HCT116 (cell line): ENCODE measurements at regions not wholly inside any gene's neighbourhood (a gene's known extent, or its start where the extent isn't known, plus 50 kb on each side); places are given as distances from the start of the nearest gene placed in this dataset.
"Not testable (repeated sequence)": the region's sequence is repeated elsewhere in the genome, so short reads cannot be mapped to it uniquely, and the experiment has no call there.

Source experiments
- ATAC-seq: fragments of 200-7000 bp; cut with Tn5 transposase; 2 replicates; pipeline ENCODE4 v1.9.1; 2020; ENCODE audit warnings: mild to moderate bottlenecking, moderate library complexity
- BruUV-seq: library from RNA; stranded (reverse); fragments of 400-500 nt; replicated peaks from 2 replicates; lab custom pipeline; 2021; lab: Mats Ljungman, UMichigan
- CTCF ChIA-PET: fragments of 300-600 bp; sonication (Branson Sonifier 250); formaldehyde crosslinking; loops from one replicate; lab custom pipeline; 2021; ENCODE audit warnings: antibody characterized with exemption; lab: Charles Lee
- POLR2A ChIA-PET: fragments of 300-600, 350-600 bp; sonication (Branson Sonifier 250); formaldehyde crosslinking; loops from one replicate; lab custom pipeline; 2021; ENCODE audit warnings: antibody characterized with exemption; lab: Charles Lee
- RAD21 ChIA-PET, 2 experiments: fragments of 300-600 bp; sonication (Branson Sonifier 250); formaldehyde crosslinking; loops; one replicate each; lab custom pipeline; 2023; ENCODE audit warnings: low total read pairs in 2 of 2; ENCODE audit not compliant: uncharacterized antibody in 2 of 2, unreplicated experiment in 2 of 2, low non-redundant PET in 1 of 2; lab: Charles Lee
- DNase-seq: peaks from one replicate; pipeline ENCODE4 v3.0.0-alpha.2; 2010; ENCODE audit warnings: low read depth, low spot score
- H2AFZ ChIP-seq: fragments of 200-600 bp; shearing (Covaris generic), sonication (generic); 2 replicates; pipeline ENCODE4 v1.6.1; 2017; ENCODE audit warnings: low read depth, mixed run types, mixed read lengths, antibody characterized with exemption, low read length; ENCODE audit not compliant: poor library complexity, severe bottlenecking
- H3K27ac ChIP-seq: 2 replicates; pipeline ENCODE4 v1.5.1; 2012; ENCODE audit warnings: low read depth, low read length
- H3K27me3 ChIP-seq: fragments of 200-600 bp; sonication (generic); 2 replicates; pipeline ENCODE4 v1.6.1; 2016; ENCODE audit warnings: mixed run types, low read length, mixed read lengths; ENCODE audit not compliant: insufficient read depth
- H3K36me3 ChIP-seq, 2 experiments: fragments of 200-500 bp in 1 of 2; fragments of 200-600 bp in 1 of 2; sonication (Bioruptor generic) in 1 of 2; sonication (generic) in 1 of 2; 2 replicates each; pipeline versions ENCODE4 v1.5.1 to v1.6.1; 2014 to 2016; ENCODE audit warnings: low read length in 2 of 2, inconsistent platforms in 1 of 2, mixed read lengths in 1 of 2, mixed run types in 1 of 2; ENCODE audit not compliant: insufficient read depth in 2 of 2, control insufficient read depth in 1 of 2
- H3K4me1 ChIP-seq, 2 experiments: fragments of 200-600 bp in 1 of 2; sonication (generic) in 1 of 2; 2 replicates each; pipeline versions ENCODE4 v1.5.1 to v1.6.1; 2012 to 2017; ENCODE audit warnings: low read length in 2 of 2, inconsistent platforms in 1 of 2, mild to moderate bottlenecking in 1 of 2, mixed read lengths in 1 of 2, mixed run types in 1 of 2, moderate library complexity in 1 of 2; ENCODE audit not compliant: insufficient read depth in 2 of 2, control insufficient read depth in 1 of 2
- H3K4me2 ChIP-seq: fragments of 200-600 bp; sonication (generic); 2 replicates; pipeline ENCODE4 v1.6.1; 2017; ENCODE audit warnings: mixed run types, low read length, mixed read lengths
- H3K4me3 ChIP-seq, 2 experiments: fragments of 200-600 bp in 1 of 2; sonication (generic) in 1 of 2; replicated peaks in 1 of 2; 2 replicates each; pipeline ENCODE4 v1.5.1; 2011 to 2016; ENCODE audit warnings: low read length in 2 of 2, control low read depth in 1 of 2, low read depth in 1 of 2, mild to moderate bottlenecking in 1 of 2, mixed read lengths in 1 of 2, mixed run types in 1 of 2
- H3K79me2 ChIP-seq: fragments of 200-600 bp; sonication (generic); 2 replicates; pipeline ENCODE4 v1.6.1; 2017; ENCODE audit warnings: mild to moderate bottlenecking, mixed run types, low read length, moderate library complexity, mixed read lengths; ENCODE audit not compliant: insufficient read depth
- H3K9ac ChIP-seq: fragments of 200-600 bp; sonication (generic); 2 replicates; pipeline ENCODE4 v1.6.1; 2016; ENCODE audit warnings: low read length, mixed read lengths
- H3K9me2 ChIP-seq: fragments of 200-600 bp; sonication (generic), shearing (Covaris generic); 2 replicates; pipeline ENCODE4 v1.6.1; 2017; ENCODE audit warnings: mixed run types, mild to moderate bottlenecking, moderate library complexity; ENCODE audit not compliant: insufficient read depth
- H3K9me3 ChIP-seq, 2 experiments: fragments of 200-500 bp in 1 of 2; fragments of 200-600 bp in 1 of 2; sonication (Bioruptor generic) in 1 of 2; sonication (generic) in 1 of 2; 2 replicates each; pipeline ENCODE4 v1.6.1; 2014 to 2017; ENCODE audit warnings: low read length in 2 of 2, mixed read lengths in 2 of 2, inconsistent platforms in 1 of 2, low read depth in 1 of 2, mild to moderate bottlenecking in 1 of 2, mixed run types in 1 of 2, moderate library complexity in 1 of 2; ENCODE audit not compliant: control insufficient read depth in 1 of 2, insufficient read depth in 1 of 2
- H4K20me1 ChIP-seq: fragments of 200-600 bp; sonication (generic), shearing (Covaris generic); 2 replicates; pipeline ENCODE4 v1.6.1; 2017; ENCODE audit warnings: mixed run types, mild to moderate bottlenecking, moderate library complexity; ENCODE audit not compliant: insufficient read depth
- CBX3 ChIP-seq: IDR thresholded peaks from 2 replicates; pipeline ENCODE4 v1.6.1; 2012; ENCODE audit warnings: low read depth
- EGR1 ChIP-seq: IDR thresholded peaks from 2 replicates; pipeline ENCODE4 v1.6.1; 2012; ENCODE audit warnings: low read depth
- ELF1 ChIP-seq: IDR thresholded peaks from 2 replicates; pipeline ENCODE4 v1.6.1; 2012; ENCODE audit warnings: low read depth, borderline replicate concordance
- EZH2 ChIP-seq: fragments of 200-600 bp; sonication (generic); IDR thresholded peaks from 2 replicates; pipeline ENCODE4 v1.6.1; 2017; ENCODE audit warnings: antibody characterized with exemption, mixed run types
- EZH2phosphoT487 ChIP-seq: fragments of 200-600 bp; IDR thresholded peaks from 2 replicates; pipeline ENCODE4 v1.6.1; 2018; ENCODE audit warnings: antibody characterized with exemption, borderline replicate concordance
- FOSL1 ChIP-seq: IDR thresholded peaks from 2 replicates; pipeline ENCODE4 v1.6.1; 2012; ENCODE audit warnings: low read depth
- JUND ChIP-seq: IDR thresholded peaks from 2 replicates; pipeline ENCODE4 v1.6.1; 2012
- POLR2A ChIP-seq: IDR thresholded peaks from 2 replicates; pipeline ENCODE4 v1.7.0; 2011; ENCODE audit warnings: borderline replicate concordance; ENCODE audit not compliant: insufficient read depth, insufficient read length; ENCODE audit errors: extremely low read depth
- POLR2AphosphoS5 ChIP-seq: IDR thresholded peaks from 2 replicates; pipeline ENCODE4 v1.6.1; 2011; ENCODE audit warnings: mild to moderate bottlenecking, low read depth, low read length, moderate library complexity
- RAD21 ChIP-seq: IDR thresholded peaks from 2 replicates; pipeline ENCODE4 v1.6.1; 2012; ENCODE audit warnings: low read depth, mild to moderate bottlenecking
- SIN3A ChIP-seq: IDR thresholded peaks from 2 replicates; pipeline ENCODE4 v1.6.1; 2012; ENCODE audit warnings: low read depth
- SP1 ChIP-seq: IDR thresholded peaks from 2 replicates; pipeline ENCODE4 v1.6.1; 2012; ENCODE audit warnings: low read depth
- SRF ChIP-seq: IDR thresholded peaks from 2 replicates; pipeline ENCODE4 v1.6.1; 2012; ENCODE audit warnings: low read depth
- YY1 ChIP-seq: IDR thresholded peaks from 2 replicates; pipeline ENCODE4 v1.6.1; 2011; ENCODE audit warnings: low read length, low read depth, moderate library complexity, mild to moderate bottlenecking; ENCODE audit not compliant: insufficient replicate concordance; ENCODE audit errors: extremely low read depth
- ZFX ChIP-seq: fragments of 450-650 bp; IDR thresholded peaks from 2 replicates; pipeline ENCODE4 v1.6.1; 2017
- ZNF274 ChIP-seq: fragments of 200-500 bp; sonication (Bioruptor generic); IDR thresholded peaks from 2 replicates; pipeline ENCODE4 v1.6.1; 2014; ENCODE audit warnings: mild to moderate bottlenecking, low read depth, low read length, inconsistent platforms
- intact Hi-C: fragments of 100-400 bp; cut with micrococcal nuclease; formaldehyde crosslinking; loops from 2 replicates; pipeline ENCODE4 v1.10.0; 2022
- TF ChIP-seq, protein P1 (sequence below), 3 experiments: fragments of 200-600 bp in 1 of 3; sonication (generic) in 1 of 3; IDR thresholded peaks in 2 of 3; conservative IDR thresholded peaks in 1 of 3; 2 replicates each; pipeline ENCODE4 v1.5.1; 2012 to 2017; ENCODE audit warnings: low read depth in 2 of 3, low read length in 2 of 3, antibody characterized with exemption in 1 of 3, borderline replicate concordance in 1 of 3, control low read depth in 1 of 3, mild to moderate bottlenecking in 1 of 3, mixed read lengths in 1 of 3, mixed run types in 1 of 3, moderate library complexity in 1 of 3; ENCODE audit not compliant: insufficient read depth in 1 of 3
- TF ChIP-seq, protein P2 (sequence below): IDR thresholded peaks from 2 replicates; pipeline ENCODE4 v1.6.1; 2012
- TF ChIP-seq, protein P3 (sequence below): IDR thresholded peaks from 2 replicates; pipeline ENCODE4 v1.6.1; 2012
- TF ChIP-seq, protein P4 (sequence below): IDR thresholded peaks from 2 replicates; pipeline ENCODE4 v1.6.1; 2011; ENCODE audit warnings: mild to moderate bottlenecking, low read length, moderate library complexity; ENCODE audit not compliant: insufficient replicate concordance; ENCODE audit errors: extremely low read depth

DNA sequence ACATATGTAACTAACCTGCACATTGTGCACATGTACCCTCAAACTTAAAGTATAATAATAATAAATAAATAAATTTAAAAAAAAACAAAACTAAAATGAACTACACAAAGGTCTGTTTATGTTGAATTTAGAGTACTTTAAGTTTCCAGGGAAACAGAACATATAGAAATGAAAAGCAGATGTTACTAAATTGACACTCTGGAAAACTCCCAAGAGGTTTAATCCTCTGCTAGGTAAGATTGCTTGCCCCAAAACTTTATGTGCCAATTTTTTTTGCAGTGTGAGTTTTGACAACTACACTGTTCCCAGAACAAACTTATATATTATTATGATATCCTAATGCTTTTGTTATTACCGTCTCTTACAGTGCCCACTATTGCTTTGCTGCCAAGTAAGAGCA is 134.3 kb upstream of the MRPS30 start:
- CTCF ChIA-PET = no interaction called here
- no peak for ATAC-seq
- BruUV-seq = no TSS peak
- Histone ChIP-seq H3K27ac (no peak overlapping the region), H3K36me3 (no peaks in the 10 kb centered on the region), H3K27me3 (no peaks in the 10 kb centered on the region), H3K4me3 (no peak overlapping the region), H3K9me3 (no peaks in the 10 kb centered on the region), H3K4me1 (no peaks in the 10 kb centered on the region), H4K20me1 (no peaks in the 10 kb centered on the region), H3K9ac (no peak overlapping the region), H3K4me2 (no peak overlapping the region), H3K9me2 (no peaks in the 10 kb centered on the region), H2AFZ (no peak overlapping the region), H3K79me2 (no peaks in the 10 kb centered on the region)
- no peak for DNase-seq
- POLR2A ChIA-PET = no interaction called here
- intact Hi-C loops = no loop called here
- RAD21 ChIA-PET = no interaction called here
- TF ChIP-seq, protein P1, sequence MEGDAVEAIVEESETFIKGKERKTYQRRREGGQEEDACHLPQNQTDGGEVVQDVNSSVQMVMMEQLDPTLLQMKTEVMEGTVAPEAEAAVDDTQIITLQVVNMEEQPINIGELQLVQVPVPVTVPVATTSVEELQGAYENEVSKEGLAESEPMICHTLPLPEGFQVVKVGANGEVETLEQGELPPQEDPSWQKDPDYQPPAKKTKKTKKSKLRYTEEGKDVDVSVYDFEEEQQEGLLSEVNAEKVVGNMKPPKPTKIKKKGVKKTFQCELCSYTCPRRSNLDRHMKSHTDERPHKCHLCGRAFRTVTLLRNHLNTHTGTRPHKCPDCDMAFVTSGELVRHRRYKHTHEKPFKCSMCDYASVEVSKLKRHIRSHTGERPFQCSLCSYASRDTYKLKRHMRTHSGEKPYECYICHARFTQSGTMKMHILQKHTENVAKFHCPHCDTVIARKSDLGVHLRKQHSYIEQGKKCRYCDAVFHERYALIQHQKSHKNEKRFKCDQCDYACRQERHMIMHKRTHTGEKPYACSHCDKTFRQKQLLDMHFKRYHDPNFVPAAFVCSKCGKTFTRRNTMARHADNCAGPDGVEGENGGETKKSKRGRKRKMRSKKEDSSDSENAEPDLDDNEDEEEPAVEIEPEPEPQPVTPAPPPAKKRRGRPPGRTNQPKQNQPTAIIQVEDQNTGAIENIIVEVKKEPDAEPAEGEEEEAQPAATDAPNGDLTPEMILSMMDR (IDR thresholded peaks at IDR 0.05 in 2 of 3, conservative IDR thresholded peaks at IDR 0.05 in 1 of 3; ENCODE audit: borderline replicate concordance in 1 of 3, insufficient read depth in 1 of 3, low read depth in 2 of 3, low read length in 2 of 3) = no peak
- TF ChIP-seq SP1 (no peak), POLR2A (no peak), RAD21 (no peak), POLR2AphosphoS5 (no peak), ZNF274 (no peak), EGR1 (no peak), JUND (no peak), EZH2phosphoT487 (no peak), SRF (no peak), EZH2 (no peak), CBX3 (no peak), ELF1 (no peak), YY1 (no peak), FOSL1 (no peak), ZFX (no peak), SIN3A (no peak)
- TF ChIP-seq, protein P2, sequence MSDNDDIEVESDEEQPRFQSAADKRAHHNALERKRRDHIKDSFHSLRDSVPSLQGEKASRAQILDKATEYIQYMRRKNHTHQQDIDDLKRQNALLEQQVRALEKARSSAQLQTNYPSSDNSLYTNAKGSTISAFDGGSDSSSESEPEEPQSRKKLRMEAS = no peak
- TF ChIP-seq, protein P3, sequence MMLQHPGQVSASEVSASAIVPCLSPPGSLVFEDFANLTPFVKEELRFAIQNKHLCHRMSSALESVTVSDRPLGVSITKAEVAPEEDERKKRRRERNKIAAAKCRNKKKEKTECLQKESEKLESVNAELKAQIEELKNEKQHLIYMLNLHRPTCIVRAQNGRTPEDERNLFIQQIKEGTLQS = no peak
- TF ChIP-seq, protein P4, sequence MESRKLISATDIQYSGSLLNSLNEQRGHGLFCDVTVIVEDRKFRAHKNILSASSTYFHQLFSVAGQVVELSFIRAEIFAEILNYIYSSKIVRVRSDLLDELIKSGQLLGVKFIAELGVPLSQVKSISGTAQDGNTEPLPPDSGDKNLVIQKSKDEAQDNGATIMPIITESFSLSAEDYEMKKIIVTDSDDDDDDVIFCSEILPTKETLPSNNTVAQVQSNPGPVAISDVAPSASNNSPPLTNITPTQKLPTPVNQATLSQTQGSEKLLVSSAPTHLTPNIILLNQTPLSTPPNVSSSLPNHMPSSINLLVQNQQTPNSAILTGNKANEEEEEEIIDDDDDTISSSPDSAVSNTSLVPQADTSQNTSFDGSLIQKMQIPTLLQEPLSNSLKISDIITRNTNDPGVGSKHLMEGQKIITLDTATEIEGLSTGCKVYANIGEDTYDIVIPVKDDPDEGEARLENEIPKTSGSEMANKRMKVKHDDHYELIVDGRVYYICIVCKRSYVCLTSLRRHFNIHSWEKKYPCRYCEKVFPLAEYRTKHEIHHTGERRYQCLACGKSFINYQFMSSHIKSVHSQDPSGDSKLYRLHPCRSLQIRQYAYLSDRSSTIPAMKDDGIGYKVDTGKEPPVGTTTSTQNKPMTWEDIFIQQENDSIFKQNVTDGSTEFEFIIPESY = no peak

DNA sequence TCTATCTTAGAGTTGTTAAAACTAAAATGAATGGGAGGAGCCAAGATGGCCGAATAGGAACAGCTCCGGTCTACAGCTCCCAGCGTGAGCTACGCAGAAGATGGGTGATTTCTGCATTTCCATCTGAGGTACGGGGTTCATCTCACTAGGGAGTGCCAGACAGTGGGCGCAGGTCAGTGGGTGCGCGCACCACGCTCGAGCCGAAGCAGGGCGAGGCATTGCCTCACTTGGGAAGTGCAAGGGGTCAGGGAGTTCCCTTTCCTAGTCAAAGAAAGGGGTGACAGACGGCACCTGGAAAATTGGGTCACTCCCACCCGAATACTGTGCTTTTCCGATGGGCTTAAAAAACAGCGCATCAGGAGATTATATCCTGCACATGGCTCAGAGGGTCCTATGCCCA is 140.3 kb upstream of the MRPS30 start:
- DNase-seq, POLR2A ChIA-PET, CTCF ChIA-PET, intact Hi-C loops, H3K27me3 ChIP-seq, ATAC-seq, RAD21 ChIA-PET, H3K4me2 ChIP-seq, H3K9ac ChIP-seq, H3K79me2 ChIP-seq, H3K4me3 ChIP-seq, H3K9me2 ChIP-seq, H3K27ac ChIP-seq, H4K20me1 ChIP-seq, H2AFZ ChIP-seq, BruUV-seq, H3K9me3 ChIP-seq, H3K36me3 ChIP-seq: not testable (repeated sequence)
- H3K4me1 ChIP-seq = peaks cover 3 to 21% of the 10 kb centered on the region in 2 experiments; a peak in 2 of 4 replicates
